ENCODE measurements at regions not wholly inside any gene's neighbourhood (a gene's known extent, or its start where the extent isn't known, plus 50 kb on each side); places are given as distances from the start of the nearest gene placed in this dataset.

- in situ Hi-C loops (cut with MboI; ENCODE audit: low sequenced_read_pairs) = no loop called here
- H3K4me1 ChIP-seq = no peaks in the 10 kb centered on the region
- H3K4me3 ChIP-seq = no peak overlapping the region
- no peak for DNase-seq (ENCODE audit: low spot score in 2 of 2)
- H3K27me3 ChIP-seq (ENCODE audit: low read depth) = no peaks in the 10 kb centered on the region; the same call in 1 of the 2 replicates
- no peaks in the 10 kb centered on the region for H3K9me3 ChIP-seq
- no peaks in the 10 kb centered on the region for H3K36me3 ChIP-seq (replicated peaks)
Measured at GRCh38 chr2:157159221-157159934, 98.1 kb upstream of the GALNT5 start.

- no peaks in the 10 kb centered on the region for H3K36me3 ChIP-seq (replicated peaks)
- H3K4me1 ChIP-seq = no peaks in the 10 kb centered on the region
- no peaks in the 10 kb centered on the region for H3K9me3 ChIP-seq
- no peak overlapping the region for H3K4me3 ChIP-seq
- no peak for DNase-seq (ENCODE audit: low spot score in 2 of 2)
- H3K27me3 ChIP-seq (ENCODE audit: low read depth) = no peaks in the 10 kb centered on the region; the same call in 1 of the 2 replicates
- in situ Hi-C loops (cut with MboI; ENCODE audit: low sequenced_read_pairs) = no loop called here
Measured at GRCh38 chr2:157160111-157160510, 97.4 kb upstream of the GALNT5 start.

GRCh38 chr2:157164370-157164769 lies 93.1 kb upstream of the GALNT5 start:
- Histone ChIP-seq H3K27me3 (ENCODE audit: low read depth) (no peaks in the 10 kb centered on the region), H3K4me3 (no peak overlapping the region), H3K4me1 (no peaks in the 10 kb centered on the region), H3K36me3 (replicated peaks) (no peaks in the 10 kb centered on the region), H3K9me3 (no peaks in the 10 kb centered on the region)
- in situ Hi-C loops (cut with MboI; ENCODE audit: low sequenced_read_pairs) = no loop called here
- no peak for DNase-seq (ENCODE audit: low spot score in 2 of 2)

- in situ Hi-C loops (cut with MboI; ENCODE audit: low sequenced_read_pairs) = no loop called here
Measured at GRCh38 chr2:157164891-157165290, 92.6 kb upstream of the GALNT5 start.

GRCh38 chr2:157168501-157168900 lies 89.0 kb upstream of the GALNT5 start:
- no peak for DNase-seq (ENCODE audit: low spot score in 2 of 2)
- H3K27me3 ChIP-seq (ENCODE audit: low read depth) = no peaks in the 10 kb centered on the region
- H3K4me3 ChIP-seq = no peak overlapping the region
- no peaks in the 10 kb centered on the region for H3K4me1 ChIP-seq
- no peaks in the 10 kb centered on the region for H3K36me3 ChIP-seq (replicated peaks)
- H3K9me3 ChIP-seq = no peaks in the 10 kb centered on the region
- in situ Hi-C loops (cut with MboI; ENCODE audit: low sequenced_read_pairs) = no loop called here

More at GRCh38 chr2:157164891-157165290, 92.6 kb upstream of the GALNT5 start:
- Histone ChIP-seq H3K4me3 (no peak overlapping the region), H3K36me3 (replicated peaks) (no peaks in the 10 kb centered on the region), H3K4me1 (no peaks in the 10 kb centered on the region), H3K9me3 (no peaks in the 10 kb centered on the region), H3K27me3 (ENCODE audit: low read depth) (no peaks in the 10 kb centered on the region)
- no peak for DNase-seq (ENCODE audit: low spot score in 2 of 2)

- Histone ChIP-seq H3K4me3 (no peak overlapping the region), H3K9me3 (no peaks in the 10 kb centered on the region), H3K4me1 (no peaks in the 10 kb centered on the region), H3K27me3 (ENCODE audit: low read depth) (no peaks in the 10 kb centered on the region), H3K36me3 (replicated peaks) (no peaks in the 10 kb centered on the region)
- DNase-seq (ENCODE audit: low spot score in 2 of 2) = no peak
- in situ Hi-C loops (cut with MboI; ENCODE audit: low sequenced_read_pairs) = no loop called here
Measured at GRCh38 chr2:157169889-157170288, 87.6 kb upstream of the GALNT5 start.

- Histone ChIP-seq H3K27me3 (ENCODE audit: low read depth) (no peaks in the 10 kb centered on the region), H3K36me3 (replicated peaks) (no peaks in the 10 kb centered on the region), H3K9me3 (no peaks in the 10 kb centered on the region), H3K4me3 (no peak overlapping the region), H3K4me1 (no peaks in the 10 kb centered on the region)
- in situ Hi-C loops (cut with MboI; ENCODE audit: low sequenced_read_pairs) = no loop called here
- DNase-seq (ENCODE audit: low spot score in 2 of 2) = no peak
Measured at GRCh38 chr2:157170299-157170698, 87.2 kb upstream of the GALNT5 start.

GRCh38 chr2:157172239-157172638 lies 85.3 kb upstream of the GALNT5 start:
- no peaks in the 10 kb centered on the region for H3K9me3 ChIP-seq
- H3K4me3 ChIP-seq = no peak overlapping the region
- H3K36me3 ChIP-seq (replicated peaks) = no peaks in the 10 kb centered on the region
- DNase-seq (ENCODE audit: low spot score in 2 of 2) = no peak
- H3K4me1 ChIP-seq = no peaks in the 10 kb centered on the region
- in situ Hi-C loops (cut with MboI; ENCODE audit: low sequenced_read_pairs) = no loop called here
- no peaks in the 10 kb centered on the region for H3K27me3 ChIP-seq (ENCODE audit: low read depth)

- no peak overlapping the region for H3K4me3 ChIP-seq
- H3K27me3 ChIP-seq (ENCODE audit: low read depth) = no peaks in the 10 kb centered on the region
- H3K4me1 ChIP-seq = no peaks in the 10 kb centered on the region
- no peaks in the 10 kb centered on the region for H3K36me3 ChIP-seq (replicated peaks)
- no peak for DNase-seq (ENCODE audit: low spot score in 2 of 2)
- H3K9me3 ChIP-seq = no peaks in the 10 kb centered on the region
- in situ Hi-C loops (cut with MboI; ENCODE audit: low sequenced_read_pairs) = no loop called here
Measured at GRCh38 chr2:157172866-157173578, 84.5 kb upstream of the GALNT5 start.

GRCh38 chr2:157173740-157174184 lies 83.7 kb upstream of the GALNT5 start:
- in situ Hi-C loops (cut with MboI; ENCODE audit: low sequenced_read_pairs) = no loop called here
- Histone ChIP-seq H3K36me3 (replicated peaks) (no peaks in the 10 kb centered on the region), H3K4me1 (no peaks in the 10 kb centered on the region), H3K4me3 (no peak overlapping the region), H3K27me3 (ENCODE audit: low read depth) (no peaks in the 10 kb centered on the region), H3K9me3 (no peaks in the 10 kb centered on the region)
- peak; percentile 21 to 43 for DNase-seq (ENCODE audit: low spot score in 2 of 2)

GRCh38 chr2:157174321-157174720 lies 83.2 kb upstream of the GALNT5 start:
- Histone ChIP-seq H3K27me3 (ENCODE audit: low read depth) (no peaks in the 10 kb centered on the region), H3K9me3 (no peaks in the 10 kb centered on the region), H3K4me3 (no peak overlapping the region), H3K4me1 (no peaks in the 10 kb centered on the region), H3K36me3 (replicated peaks) (no peaks in the 10 kb centered on the region)
- in situ Hi-C loops (cut with MboI; ENCODE audit: low sequenced_read_pairs) = no loop called here
- no peak for DNase-seq (ENCODE audit: low spot score in 2 of 2)

- H3K9me3 ChIP-seq = no peaks in the 10 kb centered on the region
- H3K4me1 ChIP-seq = no peaks in the 10 kb centered on the region
- in situ Hi-C loops (cut with MboI; ENCODE audit: low sequenced_read_pairs) = loop anchor here (25.0 kb wide), 2 partner anchors 289 to 1789 kb away; no protein-coding TSS in a partner anchor
- H3K27me3 ChIP-seq (ENCODE audit: low read depth) = no peaks in the 10 kb centered on the region
- no peak for DNase-seq (ENCODE audit: low spot score in 2 of 2)
- no peak overlapping the region for H3K4me3 ChIP-seq
- H3K36me3 ChIP-seq (replicated peaks) = no peaks in the 10 kb centered on the region
Measured at GRCh38 chr2:157176602-157177001, 80.9 kb upstream of the GALNT5 start.

- H3K4me3 ChIP-seq = no peak overlapping the region
- H3K36me3 ChIP-seq (replicated peaks) = no peaks in the 10 kb centered on the region
- in situ Hi-C loops (cut with MboI; ENCODE audit: low sequenced_read_pairs) = loop anchor here (25.0 kb wide), 2 partner anchors 292 to 1792 kb away; no protein-coding TSS in a partner anchor
- no peaks in the 10 kb centered on the region for H3K27me3 ChIP-seq (ENCODE audit: low read depth)
- H3K9me3 ChIP-seq = no peaks in the 10 kb centered on the region
- H3K4me1 ChIP-seq = no peaks in the 10 kb centered on the region
- no peak for DNase-seq (ENCODE audit: low spot score in 2 of 2)
Measured at GRCh38 chr2:157178874-157179273, 78.6 kb upstream of the GALNT5 start.

Measured in HAP-1 (cell line).